ENCODE measurements at regions not wholly inside any gene's neighbourhood (a gene's known extent, or its start where the extent isn't known, plus 50 kb on each side); places are given as distances from the start of the nearest gene placed in this dataset.

- TF ChIP-seq EP300 (IDR thresholded peaks at IDR 0.05; ENCODE audit: borderline replicate concordance) = no peak
- no peak for TF ChIP-seq YY1 (IDR thresholded peaks at IDR 0.05; ENCODE audit: low read depth)
- TF ChIP-seq RAD21 (IDR thresholded peaks at IDR 0.05; ENCODE audit: low read depth) = no peak
- TF ChIP-seq TEAD4 (IDR thresholded peaks at IDR 0.05) = no peak
- TF ChIP-seq FOXM1 (IDR thresholded peaks at IDR 0.05; ENCODE audit: borderline replicate concordance, low read depth) = no peak
- no peak for TF ChIP-seq TCF12 (IDR thresholded peaks at IDR 0.05; ENCODE audit: low read depth)
- no peak for TF ChIP-seq NFIC (IDR thresholded peaks at IDR 0.05)
- no peak for TF ChIP-seq MAX (IDR thresholded peaks at IDR 0.05)
- TF ChIP-seq CEBPB (IDR thresholded peaks at IDR 0.05) = no peak
Measured at GRCh38 chr10:78460204-78460603, 426.5 kb downstream of the RPS24 start.

- TF ChIP-seq TEAD4 (IDR thresholded peaks at IDR 0.05) = no peak
- no peak for TF ChIP-seq EGR1 (IDR thresholded peaks at IDR 0.05)
- no peak for TF ChIP-seq NFIC (IDR thresholded peaks at IDR 0.05)
- no peak for TF ChIP-seq EP300 (IDR thresholded peaks at IDR 0.05; ENCODE audit: borderline replicate concordance)
- no peak for TF ChIP-seq CREB1 (IDR thresholded peaks at IDR 0.05; ENCODE audit: low read depth)
- no peak for TF ChIP-seq FOXM1 (IDR thresholded peaks at IDR 0.05; ENCODE audit: borderline replicate concordance, low read depth)
- TF ChIP-seq TAF1 (IDR thresholded peaks at IDR 0.05; ENCODE audit: low read depth) = no peak
- TF ChIP-seq ZBTB7A (IDR thresholded peaks at IDR 0.05; ENCODE audit: low read depth) = no peak
- no peak for TF ChIP-seq RAD21 (IDR thresholded peaks at IDR 0.05; ENCODE audit: low read depth)
- no peak for TF ChIP-seq REST (IDR thresholded peaks at IDR 0.05; ENCODE audit: low read depth)
- TF ChIP-seq YY1 (IDR thresholded peaks at IDR 0.05; ENCODE audit: low read depth) = no peak
- no peak for TF ChIP-seq CEBPB (IDR thresholded peaks at IDR 0.05)
- no peak for TF ChIP-seq TCF12 (IDR thresholded peaks at IDR 0.05; ENCODE audit: low read depth)
- no peak for TF ChIP-seq MAX (IDR thresholded peaks at IDR 0.05)
- TF ChIP-seq USF1 (IDR thresholded peaks at IDR 0.05) = no peak
Measured at GRCh38 chr10:78461333-78461732, 427.7 kb downstream of the RPS24 start.

GRCh38 chr10:78462176-78462575, 428.5 kb downstream of the RPS24 start:
- no peak for TF ChIP-seq NFIC (IDR thresholded peaks at IDR 0.05)
- no peak for TF ChIP-seq REST (IDR thresholded peaks at IDR 0.05; ENCODE audit: low read depth)
- no peak for TF ChIP-seq EGR1 (IDR thresholded peaks at IDR 0.05)
- no peak for TF ChIP-seq USF1 (IDR thresholded peaks at IDR 0.05)
- no peak for TF ChIP-seq TCF12 (IDR thresholded peaks at IDR 0.05; ENCODE audit: low read depth)
- TF ChIP-seq FOXM1 (IDR thresholded peaks at IDR 0.05; ENCODE audit: borderline replicate concordance, low read depth) = no peak
- TF ChIP-seq CEBPB (IDR thresholded peaks at IDR 0.05) = no peak
- no peak for TF ChIP-seq RAD21 (IDR thresholded peaks at IDR 0.05; ENCODE audit: low read depth)
- no peak for TF ChIP-seq MAX (IDR thresholded peaks at IDR 0.05)
- TF ChIP-seq ZBTB7A (IDR thresholded peaks at IDR 0.05; ENCODE audit: low read depth) = no peak
- no peak for TF ChIP-seq YY1 (IDR thresholded peaks at IDR 0.05; ENCODE audit: low read depth)
- TF ChIP-seq TEAD4 (IDR thresholded peaks at IDR 0.05) = no peak
- TF ChIP-seq CREB1 (IDR thresholded peaks at IDR 0.05; ENCODE audit: low read depth) = no peak
- TF ChIP-seq TAF1 (IDR thresholded peaks at IDR 0.05; ENCODE audit: low read depth) = no peak
- TF ChIP-seq EP300 (IDR thresholded peaks at IDR 0.05; ENCODE audit: borderline replicate concordance) = no peak

- TF ChIP-seq ZBTB7A (IDR thresholded peaks at IDR 0.05; ENCODE audit: low read depth) (no peak), YY1 (IDR thresholded peaks at IDR 0.05; ENCODE audit: low read depth) (no peak), TAF1 (IDR thresholded peaks at IDR 0.05; ENCODE audit: low read depth) (no peak), REST (IDR thresholded peaks at IDR 0.05; ENCODE audit: low read depth) (no peak), EGR1 (IDR thresholded peaks at IDR 0.05) (no peak), MAX (IDR thresholded peaks at IDR 0.05) (no peak), EP300 (IDR thresholded peaks at IDR 0.05; ENCODE audit: borderline replicate concordance) (no peak), CEBPB (IDR thresholded peaks at IDR 0.05) (no peak), RAD21 (IDR thresholded peaks at IDR 0.05; ENCODE audit: low read depth) (no peak), TCF12 (IDR thresholded peaks at IDR 0.05; ENCODE audit: low read depth) (no peak), FOXM1 (IDR thresholded peaks at IDR 0.05; ENCODE audit: borderline replicate concordance, low read depth) (no peak), CREB1 (IDR thresholded peaks at IDR 0.05; ENCODE audit: low read depth) (no peak), USF1 (IDR thresholded peaks at IDR 0.05) (no peak), TEAD4 (IDR thresholded peaks at IDR 0.05) (no peak), NFIC (IDR thresholded peaks at IDR 0.05) (no peak)
Measured at GRCh38 chr10:78462726-78463228, 429.1 kb downstream of the RPS24 start.

Measured in Ishikawa (cell line).